Stimulated activated CD4-positive, alpha-beta T cell treated with anti-CD3 and anti-CD28 coated beads, Interleukin-2, amount 100 ng/mL, for 24 hours (primary cell): ENCODE measurements at regions not wholly inside any gene's neighbourhood (a gene's known extent, or its start where the extent isn't known, plus 50 kb on each side); places are given as distances from the start of the nearest gene placed in this dataset.
"Not testable (repeated sequence)": the region's sequence is repeated elsewhere in the genome, so short reads cannot be mapped to it uniquely, and the experiment has no call there.

Source experiments
- DNase-seq, 2 donors: peaks; one replicate each; pipeline ENCODE4 v3.0.0-alpha.2; 2020

GRCh38 chr1:99361406-99361805, 97.1 kb downstream of the PLPPR4 start:
- no peak for DNase-seq

GRCh38 chr1:99363531-99363930, 99.2 kb downstream of the PLPPR4 start:
- no peak for DNase-seq

DNA sequence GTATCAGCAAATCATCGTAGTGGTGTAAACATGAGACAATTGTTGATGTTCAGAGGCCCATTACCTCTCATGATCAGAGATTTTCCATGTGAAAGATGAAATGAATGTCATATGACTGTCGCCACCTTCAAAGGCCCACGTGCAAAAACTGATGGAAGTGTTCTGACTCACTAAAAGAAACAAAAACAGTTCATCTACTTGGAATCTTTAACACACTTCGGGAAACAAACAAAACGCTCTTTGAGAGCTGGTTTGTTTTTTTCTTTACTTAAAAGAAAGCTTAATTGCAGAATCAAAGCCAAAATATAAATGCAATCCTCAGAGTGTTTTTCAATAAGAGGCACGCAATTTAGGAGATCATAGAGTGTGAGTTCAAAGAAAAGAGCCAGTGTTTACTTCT, 100.8 kb downstream of the PLPPR4 start:
- DNase-seq, result no peak

DNA sequence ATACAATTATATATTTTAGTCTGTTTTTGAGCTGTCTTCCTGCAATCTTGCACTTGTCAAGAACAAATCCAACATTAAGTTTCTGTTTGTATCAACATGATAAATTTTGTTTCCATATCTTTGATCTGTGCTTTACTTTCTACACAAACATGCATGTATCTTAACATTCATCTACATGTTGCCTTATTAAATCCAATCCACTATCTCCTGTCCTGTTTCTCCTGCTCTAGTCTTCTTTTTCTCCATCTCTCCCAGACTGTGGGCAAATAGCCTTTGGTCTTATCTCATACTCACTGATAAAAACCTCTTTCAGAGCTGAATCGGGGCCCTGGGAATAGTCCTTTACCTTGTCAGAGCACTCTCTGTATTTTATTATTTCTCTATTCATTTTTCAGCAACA, 101.3 kb downstream of the PLPPR4 start:
- DNase-seq, result no peak

- DNase-seq, result no peak
Measured at GRCh38 chr1:99369154-99369553, 104.9 kb downstream of the PLPPR4 start.

GRCh38 chr1:99370476-99370875, 106.2 kb downstream of the PLPPR4 start:
- no peak for DNase-seq

- DNase-seq, result no peak
Measured at GRCh38 chr1:99371413-99371812, 107.1 kb downstream of the PLPPR4 start.

DNA sequence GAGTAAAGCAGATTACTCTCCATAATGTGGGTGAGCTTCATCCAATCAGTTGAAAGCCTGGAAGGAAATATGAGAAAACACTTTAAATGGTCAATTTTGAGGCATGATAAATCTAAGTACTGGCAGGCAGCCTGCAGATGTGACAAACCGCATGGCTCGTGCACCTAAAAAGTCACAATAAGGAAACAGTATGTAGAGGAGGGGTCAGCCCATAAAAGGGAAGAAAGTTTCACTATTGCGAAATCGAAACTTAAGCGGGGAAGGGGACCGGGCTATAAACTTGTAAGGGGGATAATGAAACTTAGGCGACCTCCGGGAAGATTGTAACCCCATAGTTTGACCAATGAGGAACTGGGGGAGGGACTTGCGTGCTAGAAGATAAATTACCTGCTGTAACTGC, 109.8 kb downstream of the PLPPR4 start:
- no peak for DNase-seq

DNA sequence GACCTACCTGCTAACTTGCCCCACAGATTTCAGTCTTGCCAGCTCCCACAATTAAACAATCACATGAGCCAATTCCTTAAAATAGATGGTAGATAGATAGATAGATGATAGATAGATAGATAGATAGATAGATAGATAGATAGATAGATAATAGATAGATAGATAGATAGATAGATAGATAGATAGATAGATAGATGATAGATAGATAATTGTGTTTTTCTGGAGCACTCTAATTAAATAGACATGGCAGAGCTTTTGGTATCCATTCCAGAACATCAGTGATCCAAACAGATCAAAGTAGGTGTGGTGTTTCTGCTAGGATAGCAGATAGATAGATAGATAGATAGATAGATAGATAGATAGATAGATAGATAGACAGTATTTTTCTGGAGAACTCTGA, 110.4 kb downstream of the PLPPR4 start:
- DNase-seq, result not testable (repeated sequence)

DNA sequence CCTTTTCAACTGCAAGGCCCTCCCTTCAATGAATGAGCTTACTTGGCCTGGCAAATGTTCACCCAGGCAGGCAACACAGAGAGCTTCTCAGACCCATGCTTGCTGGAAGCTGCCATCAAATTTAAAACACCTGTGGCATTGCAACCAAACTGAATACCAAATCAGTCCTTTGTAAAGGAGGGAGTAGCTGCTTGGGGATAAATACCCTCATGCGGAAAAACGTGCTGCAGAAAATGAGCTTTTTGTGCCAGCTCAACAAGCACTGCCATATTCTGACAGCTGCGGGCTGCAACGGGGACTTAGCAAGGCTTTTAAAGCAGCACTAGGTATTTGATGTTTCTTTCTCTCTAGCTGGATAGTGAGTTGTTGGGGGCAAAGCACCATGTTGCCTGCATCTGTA, 119.7 kb downstream of the PLPPR4 start:
- no peak for DNase-seq

GRCh38 chr1:99385852-99386251, 121.6 kb downstream of the PLPPR4 start:
- DNase-seq, result no peak

DNA sequence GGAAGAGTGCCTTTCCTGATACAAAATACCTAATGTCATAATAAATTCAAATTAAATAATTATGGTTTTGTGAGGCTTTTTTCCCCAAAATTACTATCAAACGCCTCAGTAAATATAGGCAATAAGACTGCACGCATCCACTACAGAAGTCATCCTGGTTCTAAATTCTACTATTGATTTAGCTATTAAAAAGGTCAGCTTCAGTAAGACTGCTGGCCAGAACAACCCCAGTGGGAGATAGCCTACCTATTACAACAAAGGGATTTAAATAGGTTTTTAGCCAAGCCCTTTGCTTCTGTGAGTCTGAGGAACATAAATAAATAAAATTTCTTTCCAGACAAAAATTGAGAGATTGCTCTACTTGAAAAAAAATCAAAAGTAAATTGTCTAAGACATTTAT, 132.1 kb downstream of the PLPPR4 start:
- no peak for DNase-seq

GRCh38 chr1:99397029-99397428, 132.7 kb downstream of the PLPPR4 start:
- no peak for DNase-seq

DNA sequence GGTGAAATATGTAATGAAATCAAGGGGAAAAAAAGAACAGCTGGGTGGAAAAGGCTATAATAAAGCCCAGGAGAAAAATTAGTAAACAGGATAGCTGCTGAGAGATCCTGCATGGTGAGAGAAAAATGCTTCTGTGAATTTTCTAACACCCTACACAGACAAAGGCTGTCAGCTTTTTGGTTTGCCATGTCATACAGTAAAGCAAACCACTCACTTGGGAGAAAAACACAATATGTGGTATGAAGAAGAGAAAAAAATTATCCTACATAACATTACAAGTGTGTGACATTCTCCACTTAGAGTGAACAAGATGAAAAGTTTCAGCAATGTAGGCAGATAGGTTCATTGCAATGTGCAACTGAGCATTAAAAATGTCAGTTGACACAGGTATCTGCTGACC, 133.6 kb downstream of the PLPPR4 start:
- no peak for DNase-seq

GRCh38 chr1:99401556-99401955, 137.3 kb downstream of the PLPPR4 start:
- DNase-seq, result not testable (repeated sequence)

DNA sequence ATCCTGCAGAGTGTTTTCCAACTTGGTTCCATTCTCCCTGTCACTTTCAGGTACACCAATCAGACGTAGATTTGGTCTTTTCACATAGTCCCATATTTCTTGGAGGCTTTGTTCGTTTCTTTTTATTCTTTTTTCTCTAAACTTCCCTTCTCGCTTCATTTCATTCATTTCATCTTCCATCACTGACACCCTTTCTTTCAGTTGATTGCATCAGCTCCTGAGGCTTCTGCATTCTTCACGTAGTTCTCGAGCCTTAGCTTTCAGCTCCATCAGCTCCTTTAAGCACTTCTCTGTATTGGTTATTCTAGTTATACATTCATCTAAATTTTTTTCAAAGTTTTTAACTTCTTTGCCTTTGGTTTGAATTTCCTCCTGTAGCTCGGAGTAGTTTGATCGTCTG, 140.1 kb downstream of the PLPPR4 start:
- DNase-seq, result not testable (repeated sequence)

DNA sequence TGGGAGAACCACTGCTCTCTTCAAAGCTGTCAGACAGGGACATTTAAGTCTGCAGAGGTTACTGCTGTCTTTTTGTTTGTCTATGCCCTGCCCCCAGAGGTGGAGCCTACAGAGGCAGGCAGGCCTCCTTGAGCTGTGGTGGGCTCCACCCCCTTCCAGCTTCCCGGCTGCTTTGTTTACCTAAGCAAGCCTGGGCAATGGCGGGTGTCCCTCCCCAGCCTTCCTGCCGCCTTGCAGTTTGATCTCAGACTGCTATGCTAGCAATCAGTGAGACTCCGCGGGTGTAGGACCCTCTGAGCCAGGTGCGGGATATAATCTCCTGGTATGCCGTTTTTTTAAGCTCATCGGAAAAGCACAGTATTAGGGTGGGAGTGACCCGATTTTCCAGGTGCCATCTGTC, 141.0 kb downstream of the PLPPR4 start:
- not testable (repeated sequence) for DNase-seq

- DNase-seq, result no peak
Measured at GRCh38 chr1:99407018-99407417, 142.7 kb downstream of the PLPPR4 start.

DNA sequence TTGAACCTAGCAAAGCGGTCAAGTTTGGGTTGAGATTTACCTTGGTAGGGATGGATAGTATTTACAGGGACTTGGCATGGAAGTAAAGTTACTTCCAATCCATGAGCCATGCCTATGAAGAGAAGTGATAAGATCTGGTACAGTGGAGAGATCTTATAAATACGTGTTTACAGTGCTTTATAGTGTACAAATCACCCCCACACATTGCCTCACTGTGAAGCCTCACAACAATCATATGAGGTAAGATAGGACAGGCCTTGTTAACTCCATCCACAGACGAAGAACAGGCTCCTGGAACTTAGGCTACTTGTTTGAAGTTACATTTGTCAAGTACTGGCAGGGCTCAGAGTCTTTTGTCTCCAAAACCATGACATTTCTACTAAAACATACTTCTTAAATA, 159.8 kb downstream of the PLPPR4 start:
- no peak for DNase-seq

GRCh38 chr1:99429754-99430153, 165.5 kb downstream of the PLPPR4 start:
- DNase-seq, result no peak

- DNase-seq, result no peak
Measured at GRCh38 chr1:99438656-99439230, 174.5 kb downstream of the PLPPR4 start.

- no peak for DNase-seq
Measured at GRCh38 chr1:99439433-99440075, 175.3 kb downstream of the PLPPR4 start.

- no peak for DNase-seq
Measured at GRCh38 chr1:99441299-99442095, 177.2 kb downstream of the PLPPR4 start.

DNA sequence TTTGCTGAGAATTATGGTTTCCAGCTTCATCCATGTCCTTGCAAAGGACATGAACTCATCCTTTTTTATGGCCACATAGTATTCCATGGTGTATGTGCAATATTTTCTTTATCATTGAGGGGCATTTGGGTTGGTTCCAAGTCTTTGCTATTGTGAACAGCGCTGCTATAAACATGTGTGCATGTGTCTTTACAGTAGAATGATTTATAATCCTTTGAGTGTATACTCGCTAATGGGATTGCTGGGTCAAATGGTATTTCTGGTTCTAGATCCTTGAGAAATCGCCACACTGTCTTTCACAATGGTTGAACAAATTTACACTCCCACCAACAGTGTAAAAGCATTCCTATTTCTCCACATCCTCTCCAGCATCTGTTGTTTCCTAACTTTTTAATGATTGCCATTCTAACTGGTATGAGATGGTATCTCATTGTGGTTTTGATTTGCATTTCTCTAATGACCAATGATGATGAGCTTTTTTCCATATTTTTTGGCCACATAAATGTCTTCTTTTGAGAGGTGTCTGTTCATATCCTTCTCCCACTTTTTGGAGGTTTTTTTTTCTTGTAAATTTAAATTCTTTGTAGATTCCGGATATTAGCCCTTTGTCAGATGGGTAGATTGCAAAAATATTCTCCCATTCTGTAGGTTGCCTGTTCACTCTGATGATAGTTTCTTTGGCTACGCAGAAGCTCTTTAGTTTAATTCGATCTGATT, 180.1 kb downstream of the PLPPR4 start:
- not testable (repeated sequence) for DNase-seq
